ENCODE measurements at regions not wholly inside any gene's neighbourhood (a gene's known extent, or its start where the extent isn't known, plus 50 kb on each side); places are given as distances from the start of the nearest gene placed in this dataset.
A peak's percentile ranks its signal among the peaks of the same experiment; 100 is the strongest.
"Not testable (repeated sequence)": the region's sequence is repeated elsewhere in the genome, so short reads cannot be mapped to it uniquely, and the experiment has no call there.

- no peak for DNase-seq (ENCODE audit: low read depth)
These were observed 409.4 kb downstream of the SH2D4B start for GRCh38 chr10:80946957-80947726.

GRCh38 chr10:80949785-80950184 is 412.1 kb downstream of the SH2D4B start:
- DNase-seq (ENCODE audit: low read depth): no peak

- DNase-seq (ENCODE audit: low read depth): no peak
These were observed 414.7 kb downstream of the SH2D4B start for GRCh38 chr10:80952436-80952835.

DNA sequence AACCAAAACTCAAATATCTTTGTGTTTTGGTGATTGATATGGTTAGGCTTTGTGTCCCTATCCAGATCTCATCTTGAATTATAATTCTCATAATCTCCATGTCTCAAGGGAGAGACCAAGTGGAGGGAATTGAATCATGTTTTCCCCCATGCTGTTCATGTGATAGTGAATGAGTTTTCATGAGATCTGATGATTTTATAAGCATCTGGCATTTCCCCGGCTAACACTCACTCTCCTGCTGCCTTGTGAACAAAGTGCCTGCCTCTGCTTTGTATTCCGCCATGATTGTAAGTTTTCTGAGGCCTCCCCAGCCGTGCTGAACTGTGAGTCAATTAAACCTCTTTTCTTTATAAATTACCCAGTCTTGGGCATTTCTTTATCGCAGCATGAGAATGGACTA is 419.5 kb downstream of the SH2D4B start:
- no peak for DNase-seq (ENCODE audit: low read depth)

DNA sequence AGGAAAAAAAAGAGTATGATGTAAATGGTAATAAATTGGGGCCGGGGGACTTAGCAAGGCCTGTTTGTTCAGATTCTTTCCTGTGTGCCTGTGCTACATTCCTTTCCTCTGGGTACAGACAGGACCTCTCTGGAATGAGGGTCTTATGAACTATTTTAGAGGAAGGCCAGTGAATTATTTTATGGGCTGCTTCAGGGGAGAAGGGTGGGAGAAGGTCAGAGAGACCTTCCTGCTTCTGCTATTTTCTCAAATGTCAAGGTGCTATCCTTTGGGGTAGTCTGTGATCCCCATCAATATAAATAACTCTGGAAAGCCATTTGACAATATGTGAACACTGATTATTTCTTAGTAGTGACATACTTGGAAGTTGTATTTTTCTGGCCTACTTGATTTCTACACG is 426.5 kb downstream of the SH2D4B start:
- no peak for DNase-seq (ENCODE audit: low read depth)

- DNase-seq (ENCODE audit: low read depth): no peak
These were observed 427.4 kb downstream of the SH2D4B start for GRCh38 chr10:80964955-80965614.

GRCh38 chr10:80966326-80966986 is 428.8 kb downstream of the SH2D4B start:
- DNase-seq (ENCODE audit: low read depth): no peak

- not testable (repeated sequence) for DNase-seq (ENCODE audit: low read depth)
These were observed 429.7 kb downstream of the SH2D4B start for GRCh38 chr10:80967357-80967756.

DNA sequence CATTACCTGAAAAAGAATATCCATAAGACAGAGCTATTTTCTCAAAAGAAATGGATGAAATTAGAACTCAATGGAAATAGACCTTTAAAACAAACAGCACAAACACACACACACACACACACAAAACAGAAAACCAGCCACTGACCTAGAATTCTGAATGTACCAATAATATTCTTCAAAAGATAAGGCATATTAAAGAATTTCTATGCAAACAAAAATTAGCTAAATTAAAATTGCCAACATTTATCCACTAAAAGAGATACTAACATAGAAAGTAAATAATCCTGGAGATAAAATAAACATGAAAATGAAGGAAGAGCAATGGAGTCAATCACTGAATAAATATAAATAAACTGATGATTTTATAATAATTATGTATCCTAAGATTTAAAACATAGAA is 431.2 kb downstream of the SH2D4B start:
- DNase-seq (ENCODE audit: low read depth): no peak

DNA sequence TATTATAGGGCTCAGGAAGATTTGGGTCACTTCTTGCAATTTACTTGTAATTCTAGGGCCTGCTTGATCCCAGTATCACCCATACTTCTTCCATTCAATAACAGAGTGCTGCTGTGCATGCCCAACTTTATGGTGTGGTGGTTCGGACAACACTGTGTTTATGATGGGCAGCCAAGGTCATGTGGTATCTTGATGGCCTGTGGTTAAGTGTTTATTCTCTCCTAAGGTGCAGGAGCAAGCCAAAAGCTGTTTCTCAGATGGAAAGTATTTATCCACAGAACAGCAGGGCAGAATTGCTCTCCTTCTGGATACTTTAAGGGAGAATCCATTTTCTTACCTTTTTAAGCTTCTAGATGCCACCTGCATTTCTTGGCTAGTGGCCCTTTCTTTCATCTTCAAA is 433.8 kb downstream of the SH2D4B start:
- no peak for DNase-seq (ENCODE audit: low read depth)

GRCh38 chr10:80976658-80977057 is 439.0 kb downstream of the SH2D4B start:
- no peak for DNase-seq (ENCODE audit: low read depth)

DNA sequence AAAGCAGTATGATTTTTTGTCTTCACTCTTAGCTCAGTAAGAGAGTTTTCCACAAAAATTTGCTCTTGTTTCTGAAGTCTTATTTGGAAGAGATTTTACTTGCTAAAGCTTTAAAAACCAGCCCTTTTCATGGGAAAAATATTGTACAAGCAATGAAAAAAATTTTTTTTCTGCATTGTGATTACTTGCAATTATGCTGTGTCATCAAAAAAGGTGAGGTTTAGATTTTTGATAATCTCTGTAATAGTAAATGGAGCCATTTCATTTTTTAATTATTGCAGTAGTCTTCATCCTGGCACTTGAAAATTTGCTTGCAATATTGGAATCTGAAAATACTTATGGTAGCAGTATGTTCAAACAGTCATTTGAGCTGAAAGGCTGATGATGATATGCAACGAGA is 447.4 kb downstream of the SH2D4B start:
- DNase-seq (ENCODE audit: low read depth): no peak

DNA sequence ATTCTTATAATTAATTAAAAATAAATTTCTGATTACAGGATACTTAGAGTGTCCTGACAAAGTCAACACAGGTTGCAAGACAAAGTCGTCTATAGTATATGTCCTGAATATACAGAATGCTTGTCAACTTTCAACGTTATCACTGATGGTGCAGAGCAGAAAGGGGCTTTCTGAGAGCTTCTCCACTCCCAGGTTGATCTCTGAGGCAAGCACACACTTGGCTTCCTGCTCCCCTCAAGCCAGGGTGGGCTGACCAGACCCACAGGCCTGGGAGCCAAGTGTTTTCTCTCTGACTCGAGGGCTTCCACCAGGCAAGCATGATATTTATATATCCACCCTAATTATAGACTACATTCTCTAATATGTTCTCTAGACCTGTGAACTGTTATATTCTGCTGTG is 448.9 kb downstream of the SH2D4B start:
- DNase-seq (ENCODE audit: low read depth): no peak

DNA sequence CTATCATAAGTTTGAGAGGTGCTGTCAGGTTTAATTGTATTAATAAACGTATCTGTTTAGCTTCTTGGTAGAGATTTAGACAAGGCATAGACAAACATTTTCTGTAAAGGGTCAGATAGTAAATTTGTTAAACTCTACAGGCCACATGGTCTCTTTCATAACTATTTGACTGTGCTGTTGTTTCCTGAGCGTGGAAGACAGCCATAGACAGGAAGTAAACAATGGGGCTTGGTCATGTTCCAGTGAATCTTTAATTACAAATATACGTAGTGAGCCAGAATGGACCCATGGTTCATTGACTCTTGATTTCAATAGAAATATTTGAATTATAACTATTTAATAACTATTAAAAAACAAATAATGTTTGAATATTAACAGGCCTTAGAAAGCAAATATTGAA is 451.1 kb downstream of the SH2D4B start:
- DNase-seq (ENCODE audit: low read depth): no peak

GRCh38 chr10:80996615-80997193 is 459.0 kb downstream of the SH2D4B start:
- no peak for DNase-seq (ENCODE audit: low read depth)

GRCh38 chr10:81000781-81001180 is 463.1 kb downstream of the SH2D4B start:
- DNase-seq (ENCODE audit: low read depth): no peak

- no peak for DNase-seq (ENCODE audit: low read depth)
These were observed 464.7 kb downstream of the SH2D4B start for GRCh38 chr10:81002382-81002781.

DNA sequence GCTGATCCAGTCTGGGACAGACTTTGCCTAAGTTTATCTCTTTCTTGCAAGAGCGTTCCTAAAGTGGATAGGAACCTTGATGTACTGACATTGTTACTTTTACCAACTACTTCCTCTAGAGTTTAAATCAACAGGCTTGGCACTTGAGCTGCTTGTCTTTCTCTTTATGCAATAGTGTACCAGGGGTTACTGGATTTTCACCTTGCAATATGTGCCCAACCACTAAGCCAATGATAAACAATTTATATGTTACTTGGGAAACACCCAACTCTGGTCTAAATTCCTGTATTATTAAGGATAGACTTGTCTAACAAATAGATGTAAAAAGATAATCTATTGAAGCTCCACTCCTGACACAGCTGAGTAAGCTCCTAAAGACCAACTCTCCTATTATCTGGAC is 470.2 kb downstream of the SH2D4B start:
- no peak for DNase-seq (ENCODE audit: low read depth)

DNA sequence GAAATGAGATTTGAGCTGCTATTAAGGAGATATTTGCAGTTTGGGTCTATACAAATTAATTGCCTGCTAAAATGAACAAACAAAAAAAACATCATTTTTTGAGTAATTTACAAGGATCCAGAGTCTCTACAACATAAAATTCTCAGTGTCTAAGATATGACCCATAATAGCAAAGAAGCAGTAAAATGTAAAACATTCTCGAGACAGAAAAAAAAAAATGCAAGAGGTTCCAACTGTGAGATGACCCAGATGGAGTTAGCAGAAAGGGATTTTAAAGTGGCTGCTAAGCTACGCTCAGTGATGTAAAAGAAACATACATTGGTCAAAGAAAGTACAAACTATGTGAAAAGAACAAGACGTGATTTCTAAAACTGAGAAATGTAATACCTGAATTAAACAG is 471.0 kb downstream of the SH2D4B start:
- DNase-seq (ENCODE audit: low read depth): no peak

DNA sequence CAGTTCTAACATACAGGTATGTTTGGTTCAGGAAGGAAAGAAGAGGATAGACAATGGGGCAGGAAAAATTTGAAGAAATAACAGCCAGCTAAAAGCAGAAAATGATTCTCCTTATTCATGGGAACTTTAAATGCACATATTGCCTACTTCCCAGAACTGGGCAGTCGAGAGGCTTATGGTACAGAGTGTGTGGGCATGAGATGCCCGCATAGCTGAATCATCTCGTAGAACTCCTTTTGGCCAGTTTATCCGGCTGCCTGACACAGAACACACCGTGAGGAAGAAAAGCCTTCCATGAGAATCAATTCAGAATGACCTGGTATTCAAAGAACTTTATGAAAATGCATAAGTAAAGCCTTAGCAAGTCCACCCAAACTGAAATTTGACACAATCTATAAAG is 471.6 kb downstream of the SH2D4B start:
- no peak for DNase-seq (ENCODE audit: low read depth)

DNA sequence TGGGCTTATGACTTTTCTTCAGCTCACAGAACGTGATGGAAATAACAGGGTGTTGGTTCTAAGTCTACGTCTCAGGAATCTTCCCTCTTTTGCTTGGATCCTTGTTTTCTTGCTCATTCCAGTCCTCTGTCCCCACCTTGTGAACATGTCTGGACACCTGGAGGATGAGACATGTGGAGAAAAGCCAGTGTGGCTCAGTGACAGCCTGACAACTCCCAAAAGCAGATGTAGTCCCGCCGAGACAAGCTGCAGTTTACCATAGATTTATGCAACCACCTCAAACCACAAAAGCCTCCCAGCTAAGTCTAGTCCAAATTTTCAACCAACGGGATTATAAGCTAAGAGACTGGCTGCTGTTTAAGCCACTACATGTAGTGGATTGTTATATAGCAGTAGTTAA is 476.1 kb downstream of the SH2D4B start:
- no peak for DNase-seq (ENCODE audit: low read depth)

GRCh38 chr10:81019029-81019890 is 481.6 kb downstream of the SH2D4B start:
- DNase-seq (ENCODE audit: low read depth): peak; percentile 1

Measured in Daoy (cell line).